Fibroblast of the conjunctiva (primary cell): ENCODE measurements at regions not wholly inside any gene's neighbourhood (a gene's known extent, or its start where the extent isn't known, plus 50 kb on each side); places are given as distances from the start of the nearest gene placed in this dataset.
"Not testable (repeated sequence)": the region's sequence is repeated elsewhere in the genome, so short reads cannot be mapped to it uniquely, and the experiment has no call there.

Source experiments
- DNase-seq: peaks from one replicate; pipeline ENCODE4 v3.0.0-alpha.2; 2010; ENCODE audit warnings: low read depth

DNA sequence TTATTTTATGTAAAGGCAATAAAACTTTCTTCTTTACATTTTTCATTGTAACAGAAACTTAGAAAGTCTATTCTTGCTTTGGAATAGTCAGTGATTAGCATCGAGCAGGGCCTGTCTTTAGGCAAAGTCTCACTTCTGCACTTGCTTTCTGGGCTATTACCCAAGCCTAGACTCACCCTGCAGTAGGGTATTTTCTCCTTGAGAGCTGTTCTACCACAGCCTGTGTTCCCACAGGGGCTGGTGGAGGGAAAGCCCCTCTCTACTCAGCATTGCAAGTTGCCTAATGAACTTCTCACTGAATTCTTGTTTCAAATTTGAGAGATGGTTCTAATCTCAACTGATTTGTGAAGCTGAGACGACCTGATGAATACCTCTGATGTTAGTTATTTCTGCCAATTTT is 111.7 kb upstream of the KLHL14 start:
- DNase-seq, result no peak

DNA sequence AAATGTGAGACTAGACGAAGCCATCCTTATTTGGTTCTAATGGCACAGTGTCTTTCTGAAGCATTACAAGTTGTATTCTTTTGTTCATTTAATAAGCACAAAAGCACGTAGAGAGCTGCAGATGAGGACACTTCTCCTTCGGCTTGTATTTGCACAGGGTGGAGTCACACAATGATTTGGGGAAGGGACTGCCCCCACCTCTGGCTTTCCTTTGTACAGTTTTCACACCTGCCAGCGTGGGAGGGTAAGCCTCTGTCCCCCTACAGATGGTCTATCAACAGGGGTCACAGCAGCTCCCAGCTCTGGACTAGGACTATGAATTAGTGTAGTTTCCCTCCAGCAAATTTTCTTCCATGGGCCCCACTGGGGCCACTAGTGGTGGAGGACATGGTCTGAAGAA is 108.2 kb upstream of the KLHL14 start:
- no peak for DNase-seq

- no peak for DNase-seq
Measured at GRCh38 chr18:32879497-32879896, 106.7 kb upstream of the KLHL14 start.

DNA sequence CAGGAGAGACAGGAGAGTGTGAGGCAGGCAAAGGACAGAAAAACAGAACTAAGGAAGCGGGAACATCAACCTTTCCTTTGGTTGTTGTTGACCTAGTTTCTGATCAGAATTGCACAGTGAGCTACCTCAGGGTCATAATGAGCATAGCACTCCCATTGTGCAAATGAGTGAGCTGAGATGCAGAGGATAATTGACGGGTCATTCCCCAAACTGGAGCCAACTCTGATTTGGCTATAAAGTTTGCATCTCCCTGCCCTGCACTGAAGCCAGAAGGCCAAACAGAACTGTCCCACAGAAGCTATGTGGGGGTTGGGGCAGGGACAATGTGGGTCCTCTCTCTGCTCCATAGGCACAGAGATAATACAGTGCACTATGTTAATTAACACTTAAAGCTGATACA is 105.6 kb upstream of the KLHL14 start:
- DNase-seq, result no peak

- no peak for DNase-seq
Measured at GRCh38 chr18:32877371-32877770, 104.5 kb upstream of the KLHL14 start.

DNA sequence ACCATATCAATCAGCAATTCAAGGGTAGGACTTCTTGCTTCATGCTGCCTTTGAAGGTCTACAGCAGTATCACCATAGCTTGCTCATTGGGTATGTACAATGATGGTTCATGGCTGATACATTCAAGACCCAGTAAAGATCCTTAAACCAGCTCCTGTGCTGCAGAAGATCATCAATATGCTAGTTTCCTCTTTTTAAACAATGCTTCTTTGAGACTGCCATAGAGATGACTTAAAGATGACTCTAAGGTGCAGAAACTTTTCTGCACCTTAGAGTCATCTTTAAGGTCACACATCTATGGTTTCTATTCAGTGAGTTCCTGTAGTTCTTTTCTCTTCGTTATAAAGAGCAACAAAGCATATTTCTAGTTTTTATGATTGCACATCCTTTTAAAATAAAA is 102.8 kb upstream of the KLHL14 start:
- no peak for DNase-seq

GRCh38 chr18:32871786-32872185 is 99.0 kb upstream of the KLHL14 start:
- no peak for DNase-seq

GRCh38 chr18:32870611-32871010 is 97.8 kb upstream of the KLHL14 start:
- DNase-seq, result no peak

DNA sequence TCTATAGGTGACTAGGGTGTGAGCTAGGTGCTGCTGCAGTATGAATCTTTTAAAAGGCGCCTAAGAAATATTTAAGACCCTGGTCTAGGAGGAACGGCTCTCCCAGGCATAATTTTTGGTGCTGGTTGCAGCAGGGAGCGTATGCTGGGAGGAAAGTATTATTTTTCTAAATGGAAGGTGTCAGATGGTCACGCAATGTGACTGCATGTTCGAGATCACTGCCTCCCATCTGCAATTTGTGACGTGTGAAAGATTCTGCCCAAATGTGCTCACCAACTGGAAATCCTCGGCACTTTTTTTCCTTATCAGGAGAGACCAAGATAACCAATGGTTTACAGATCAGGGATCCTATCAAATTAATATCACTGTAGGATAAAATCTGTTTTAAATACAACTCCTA is 95.6 kb upstream of the KLHL14 start:
- no peak for DNase-seq

- DNase-seq, result no peak
Measured at GRCh38 chr18:32867936-32868335, 95.1 kb upstream of the KLHL14 start.

- DNase-seq, result no peak
Measured at GRCh38 chr18:32867330-32867729, 94.5 kb upstream of the KLHL14 start.

GRCh38 chr18:32862031-32862430 is 89.2 kb upstream of the KLHL14 start:
- DNase-seq, result not testable (repeated sequence)

DNA sequence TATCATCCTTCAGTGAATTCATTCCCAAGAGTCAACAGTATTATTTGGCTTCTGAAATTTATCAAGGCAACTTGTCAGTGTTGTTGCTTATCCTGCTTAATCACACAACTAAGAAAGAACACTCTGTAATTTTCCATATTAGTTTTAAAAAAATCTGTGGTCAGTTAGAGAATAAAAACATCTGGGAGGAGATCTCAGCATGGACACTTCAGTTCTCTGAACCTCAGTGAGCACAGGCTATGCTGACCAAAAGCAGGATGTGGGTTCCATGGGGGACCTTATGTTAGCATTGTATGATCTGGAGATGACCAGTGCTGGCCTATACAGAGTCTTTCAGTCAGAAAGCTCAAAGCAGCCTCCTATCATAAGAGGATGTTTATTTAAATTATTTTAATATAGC is 79.1 kb upstream of the KLHL14 start:
- no peak for DNase-seq

- DNase-seq, result peak; percentile 28
Measured at GRCh38 chr18:32848826-32849225, 76.0 kb upstream of the KLHL14 start.

- DNase-seq, result no peak
Measured at GRCh38 chr18:32847691-32848090, 74.9 kb upstream of the KLHL14 start.

DNA sequence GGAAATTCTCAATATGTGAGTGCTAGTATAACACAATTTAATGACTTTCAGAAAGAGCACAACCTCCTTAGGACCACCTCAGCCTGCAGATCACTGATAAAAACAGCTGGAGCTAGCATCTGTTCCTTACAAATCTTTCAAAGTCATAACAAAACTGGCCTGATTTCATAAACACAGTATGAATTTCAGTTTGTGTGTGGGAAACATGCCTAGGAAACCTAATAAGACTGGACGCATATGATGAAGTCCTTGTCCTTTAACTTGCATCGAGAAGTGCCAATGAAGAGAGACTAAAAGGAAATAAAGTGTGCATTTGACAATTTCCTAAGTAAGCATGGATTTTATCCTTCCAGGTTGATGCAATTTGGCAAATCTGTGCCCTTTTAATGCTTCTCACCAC is 74.1 kb upstream of the KLHL14 start:
- no peak for DNase-seq

- no peak for DNase-seq
Measured at GRCh38 chr18:32840962-32841361, 68.1 kb upstream of the KLHL14 start.

- no peak for DNase-seq
Measured at GRCh38 chr18:32835951-32836350, 63.1 kb upstream of the KLHL14 start.

DNA sequence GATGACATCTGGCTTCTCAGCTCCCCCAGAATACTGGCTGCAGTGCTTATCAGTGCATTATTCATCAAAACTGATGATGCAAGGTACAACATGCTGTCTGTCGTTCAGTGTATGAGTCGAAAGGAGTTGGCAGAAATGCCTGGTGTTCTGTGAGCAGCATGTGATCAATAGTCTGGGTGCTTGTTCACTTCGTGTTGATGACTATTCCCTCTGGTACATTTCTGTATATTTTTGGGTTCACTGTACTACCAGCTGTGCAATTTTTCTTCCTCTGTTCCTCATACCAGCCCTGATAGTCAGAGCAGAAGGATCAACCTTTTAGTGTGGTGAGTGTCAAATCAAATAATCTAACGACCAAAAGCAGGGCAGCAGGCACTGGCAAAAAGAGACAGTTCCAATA is 59.0 kb upstream of the KLHL14 start:
- DNase-seq, result no peak

DNA sequence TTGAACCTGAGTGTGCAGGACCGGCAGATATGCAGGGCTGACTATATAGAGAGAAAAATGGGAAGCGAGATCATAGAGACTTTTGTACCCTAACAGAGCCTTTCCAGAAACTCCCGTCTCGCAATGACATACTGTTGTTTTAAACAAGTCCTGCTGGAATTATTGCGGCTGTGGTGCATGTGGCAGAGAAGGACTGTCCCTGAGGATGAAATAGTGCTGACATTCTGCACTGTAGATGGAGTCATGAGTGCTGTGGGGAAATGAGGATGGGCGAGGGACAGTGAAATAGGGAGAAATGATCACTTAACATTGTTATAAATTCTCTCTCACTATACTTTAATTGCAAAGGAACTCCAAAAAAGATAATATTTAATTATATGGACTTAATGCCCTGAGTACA is 50.4 kb upstream of the KLHL14 start:
- DNase-seq, result no peak
